ENCODE measurements at regions not wholly inside any gene's neighbourhood (a gene's known extent, or its start where the extent isn't known, plus 50 kb on each side); places are given as distances from the start of the nearest gene placed in this dataset.

DNA sequence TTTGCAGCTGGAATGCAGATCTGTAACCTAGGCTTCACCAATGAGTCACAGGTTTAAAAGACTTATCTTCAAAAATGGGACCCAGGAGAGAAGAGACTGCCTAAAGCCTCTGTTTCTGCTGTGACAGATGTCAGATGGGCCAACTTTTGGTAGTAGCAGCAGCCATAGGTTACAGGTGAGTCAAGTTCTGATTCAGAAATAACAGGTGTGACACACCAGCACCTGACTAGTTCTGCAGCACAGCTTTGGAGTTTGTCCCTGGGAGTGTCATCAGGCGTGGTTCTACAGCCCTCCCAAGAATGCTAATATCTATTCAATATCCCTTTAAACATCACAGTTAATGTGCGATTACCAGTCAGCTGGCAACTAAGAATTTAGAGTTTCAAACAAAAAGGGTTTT is 121.9 kb upstream of the BTN3A2 start:
- Histone ChIP-seq H3K27ac (no peak overlapping the region), H3K36me3 (replicated peaks) (no peaks in the 10 kb centered on the region), H3K27me3 (replicated peaks) (no peaks in the 10 kb centered on the region), H3K4me3 (ENCODE audit: low read depth, low read length) (no peak overlapping the region)
- no peak for DNase-seq
- in situ Hi-C loops (cut with HindIII; ENCODE audit: low pct_ligation_motif_present, low sequenced_read_pairs) = no loop called here
- TF ChIP-seq, protein P1, sequence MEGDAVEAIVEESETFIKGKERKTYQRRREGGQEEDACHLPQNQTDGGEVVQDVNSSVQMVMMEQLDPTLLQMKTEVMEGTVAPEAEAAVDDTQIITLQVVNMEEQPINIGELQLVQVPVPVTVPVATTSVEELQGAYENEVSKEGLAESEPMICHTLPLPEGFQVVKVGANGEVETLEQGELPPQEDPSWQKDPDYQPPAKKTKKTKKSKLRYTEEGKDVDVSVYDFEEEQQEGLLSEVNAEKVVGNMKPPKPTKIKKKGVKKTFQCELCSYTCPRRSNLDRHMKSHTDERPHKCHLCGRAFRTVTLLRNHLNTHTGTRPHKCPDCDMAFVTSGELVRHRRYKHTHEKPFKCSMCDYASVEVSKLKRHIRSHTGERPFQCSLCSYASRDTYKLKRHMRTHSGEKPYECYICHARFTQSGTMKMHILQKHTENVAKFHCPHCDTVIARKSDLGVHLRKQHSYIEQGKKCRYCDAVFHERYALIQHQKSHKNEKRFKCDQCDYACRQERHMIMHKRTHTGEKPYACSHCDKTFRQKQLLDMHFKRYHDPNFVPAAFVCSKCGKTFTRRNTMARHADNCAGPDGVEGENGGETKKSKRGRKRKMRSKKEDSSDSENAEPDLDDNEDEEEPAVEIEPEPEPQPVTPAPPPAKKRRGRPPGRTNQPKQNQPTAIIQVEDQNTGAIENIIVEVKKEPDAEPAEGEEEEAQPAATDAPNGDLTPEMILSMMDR (IDR thresholded peaks at IDR 0.05; ENCODE audit: low read depth, low read length, missing control alignments) = no peak

DNA sequence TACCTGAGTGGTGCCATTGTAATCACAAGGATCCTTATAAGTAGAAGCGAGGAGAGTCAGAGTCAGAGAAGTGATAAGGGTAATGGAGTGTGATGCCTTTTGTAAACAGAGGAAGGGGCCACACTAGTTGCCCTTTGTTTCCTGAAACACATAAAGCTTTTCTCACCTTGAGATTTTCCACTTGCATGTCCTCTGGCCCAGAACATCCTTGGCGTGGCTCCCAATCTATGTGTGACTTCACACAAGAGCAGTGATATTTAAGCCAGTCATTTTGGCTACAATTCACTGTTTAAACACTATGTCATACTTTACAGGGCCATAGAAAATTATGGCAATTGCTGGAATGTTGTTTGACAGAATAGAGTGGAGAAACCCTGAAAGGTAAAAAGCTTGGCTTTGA is 121.2 kb upstream of the BTN3A2 start:
- in situ Hi-C loops (cut with HindIII; ENCODE audit: low pct_ligation_motif_present, low sequenced_read_pairs) = no loop called here
- Histone ChIP-seq H3K27ac (no peak overlapping the region), H3K27me3 (replicated peaks) (no peaks in the 10 kb centered on the region), H3K36me3 (replicated peaks) (no peaks in the 10 kb centered on the region), H3K4me3 (ENCODE audit: low read depth, low read length) (no peak overlapping the region)
- no peak for DNase-seq
- TF ChIP-seq, protein P1 (IDR thresholded peaks at IDR 0.05; ENCODE audit: low read depth, low read length, missing control alignments) = no peak

DNA sequence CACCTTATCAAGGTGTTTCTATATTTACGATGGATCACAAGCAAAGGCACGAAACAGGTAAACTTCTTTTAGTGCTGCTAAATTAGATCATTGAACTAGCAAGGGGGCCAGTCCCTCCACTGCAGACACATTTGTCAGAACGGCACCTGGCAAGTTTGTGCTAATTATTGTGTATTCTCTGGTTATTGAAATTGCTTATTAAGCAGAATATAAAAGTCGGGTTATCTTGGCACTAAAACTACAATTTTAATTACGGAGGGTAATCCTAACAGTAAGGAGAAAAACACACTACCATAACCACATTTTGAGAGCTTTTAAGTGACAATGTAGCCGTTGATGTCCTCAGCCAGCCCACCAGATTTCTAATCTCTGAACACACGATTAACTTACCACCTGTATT is 118.9 kb upstream of the BTN3A2 start:
- Histone ChIP-seq H3K36me3 (replicated peaks) (no peaks in the 10 kb centered on the region), H3K27me3 (replicated peaks) (no peaks in the 10 kb centered on the region), H3K27ac (no peak overlapping the region), H3K4me3 (ENCODE audit: low read depth, low read length) (no peak overlapping the region)
- TF ChIP-seq, protein P1 (IDR thresholded peaks at IDR 0.05; ENCODE audit: low read depth, low read length, missing control alignments) = no peak
- no peak for DNase-seq
- in situ Hi-C loops (cut with HindIII; ENCODE audit: low pct_ligation_motif_present, low sequenced_read_pairs) = no loop called here

DNA sequence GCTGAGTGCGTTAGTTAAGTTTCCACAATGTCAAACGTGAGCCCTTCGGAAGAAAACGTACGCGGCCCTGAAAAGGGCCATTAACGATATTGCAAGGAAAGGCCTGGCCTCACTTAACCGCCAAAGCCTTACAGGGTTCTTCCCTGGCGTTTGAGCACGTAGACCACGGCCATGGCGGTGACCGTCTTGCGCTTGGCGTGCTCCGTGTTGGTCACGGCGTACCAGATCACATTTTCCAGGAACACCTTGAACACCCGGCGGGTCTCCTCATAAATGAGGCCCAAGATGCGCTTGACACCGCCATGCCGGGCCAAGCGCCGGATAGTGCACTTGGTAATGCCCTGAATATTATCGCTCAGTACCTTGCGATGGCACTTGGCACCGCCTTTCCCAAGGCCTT is 118.4 kb upstream of the BTN3A2 start:
- TF ChIP-seq, protein P1 (IDR thresholded peaks at IDR 0.05; ENCODE audit: low read depth, low read length, missing control alignments) = no peak
- no peak overlapping the region for H3K27ac ChIP-seq
- H3K27me3 ChIP-seq (replicated peaks) = no peaks in the 10 kb centered on the region
- no peak for DNase-seq
- in situ Hi-C loops (cut with HindIII; ENCODE audit: low pct_ligation_motif_present, low sequenced_read_pairs) = no loop called here
- H3K4me3 ChIP-seq (ENCODE audit: low read depth, low read length) = no peak overlapping the region
- no peaks in the 10 kb centered on the region for H3K36me3 ChIP-seq (replicated peaks)

DNA sequence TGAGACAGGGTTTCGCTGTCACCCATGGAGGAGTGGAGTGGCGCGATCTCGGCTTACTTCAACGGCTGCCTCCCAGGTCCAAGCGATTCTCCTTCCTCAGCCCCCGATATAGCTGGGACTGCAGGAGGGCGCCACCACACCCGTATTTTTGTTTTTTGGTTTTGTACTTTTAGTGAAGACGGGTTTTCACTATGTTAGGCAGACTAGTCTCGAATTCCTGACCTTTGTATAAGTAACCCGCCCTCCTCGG is 115.4 kb upstream of the BTN3A2 start:
- H3K36me3 ChIP-seq (replicated peaks) = no peaks in the 10 kb centered on the region
- DNase-seq = no peak
- TF ChIP-seq, protein P1 (IDR thresholded peaks at IDR 0.05; ENCODE audit: low read depth, low read length, missing control alignments) = no peak
- in situ Hi-C loops (cut with HindIII; ENCODE audit: low pct_ligation_motif_present, low sequenced_read_pairs) = no loop called here
- H3K27ac ChIP-seq = peak overlapping the region; percentile 79
- H3K27me3 ChIP-seq (replicated peaks) = no peaks in the 10 kb centered on the region
- H3K4me3 ChIP-seq (ENCODE audit: low read depth, low read length) = peak overlapping the region; percentile 80

DNA sequence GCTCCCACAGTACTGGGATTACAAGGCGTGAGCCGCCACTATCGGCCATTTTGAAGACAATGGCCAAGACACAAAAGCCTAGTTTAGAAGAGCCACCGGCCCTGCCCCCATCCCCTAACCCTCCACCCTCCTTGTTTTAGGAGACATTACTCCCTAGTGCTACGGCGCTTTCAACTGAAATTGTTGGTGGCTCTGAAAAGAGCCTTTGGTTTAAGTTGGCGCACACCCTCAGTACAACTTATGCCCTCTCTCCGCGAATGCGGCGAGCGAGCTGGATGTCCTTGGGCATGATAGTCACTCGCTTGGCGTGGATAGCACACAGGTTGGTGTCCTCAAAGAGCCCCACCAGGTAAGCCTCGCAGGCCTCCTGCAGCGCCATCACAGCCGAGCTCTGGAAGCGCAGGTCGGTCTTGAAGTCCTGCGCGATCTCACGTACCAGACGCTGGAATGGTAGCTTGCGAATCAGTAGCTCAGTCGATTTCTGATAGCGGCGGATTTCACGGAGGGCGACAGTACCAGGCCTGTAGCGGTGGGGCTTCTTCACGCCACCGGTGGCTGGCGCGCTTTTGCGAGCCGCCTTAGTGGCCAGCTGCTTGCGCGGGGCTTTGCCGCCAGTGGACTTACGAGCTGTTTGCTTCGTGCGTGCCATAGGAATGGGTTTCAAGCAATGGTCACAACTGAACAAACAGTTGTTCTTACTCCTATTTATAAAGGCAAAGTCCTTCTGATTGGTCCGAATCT is 114.9 kb upstream of the BTN3A2 start:
- DNase-seq = peak; percentile 64
- TF ChIP-seq, protein P1 (IDR thresholded peaks at IDR 0.05; ENCODE audit: low read depth, low read length, missing control alignments) = peak; percentile 65
- in situ Hi-C loops (cut with HindIII; ENCODE audit: low pct_ligation_motif_present, low sequenced_read_pairs) = no loop called here
- peak overlapping the region; percentile 80 for H3K4me3 ChIP-seq (ENCODE audit: low read depth, low read length)
- H3K27me3 ChIP-seq (replicated peaks) = no peaks in the 10 kb centered on the region
- H3K27ac ChIP-seq = peak overlapping the region; percentile 79
- no peaks in the 10 kb centered on the region for H3K36me3 ChIP-seq (replicated peaks)
